Pulmonary artery endothelial cell (primary cell): ENCODE measurements at regions not wholly inside any gene's neighbourhood (a gene's known extent, or its start where the extent isn't known, plus 50 kb on each side); places are given as distances from the start of the nearest gene placed in this dataset.
A peak's percentile ranks its signal among the peaks of the same experiment; 100 is the strongest.
"Not testable (repeated sequence)": the region's sequence is repeated elsewhere in the genome, so short reads cannot be mapped to it uniquely, and the experiment has no call there.

Experiments
- DNase-seq: peaks from one replicate; pipeline ENCODE4 v3.0.0-alpha.2; 2011; ENCODE audit warnings: low read depth, low spot score

DNA sequence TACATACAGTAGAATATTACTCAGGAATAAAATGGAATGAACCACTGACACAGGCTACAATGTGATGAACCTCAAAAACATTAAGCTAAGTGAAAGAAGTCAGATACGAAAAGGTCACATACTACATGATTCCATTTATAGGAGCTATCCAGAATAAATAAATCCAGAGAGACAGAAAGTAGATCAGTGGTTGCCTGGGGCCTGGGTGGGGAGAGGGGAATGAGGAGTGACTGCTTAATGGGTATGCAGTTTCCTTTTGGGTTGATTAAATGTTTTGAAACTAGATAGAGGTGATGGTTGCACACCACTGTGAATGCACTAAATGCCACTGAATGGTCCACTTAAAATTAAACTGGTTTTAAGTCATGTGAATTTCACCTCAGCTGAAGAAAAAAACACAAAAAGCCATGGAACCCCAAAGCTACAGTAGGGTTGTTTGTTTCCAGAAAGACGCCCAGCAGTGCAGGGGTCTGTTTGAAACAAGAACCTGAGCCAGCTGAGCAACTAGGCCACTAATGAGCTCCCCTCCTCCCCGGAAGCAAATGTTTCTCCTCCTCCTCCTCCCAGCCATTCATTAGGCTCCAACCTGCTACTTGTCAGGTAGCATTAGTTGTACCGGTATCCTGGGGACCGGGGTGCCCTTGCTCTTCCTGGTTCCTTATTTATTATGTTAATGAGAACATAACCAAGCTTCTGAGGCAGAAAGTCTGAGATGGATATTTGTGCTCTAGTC lies 168.4 kb downstream of the EVX1 start:
- no peak for DNase-seq

DNA sequence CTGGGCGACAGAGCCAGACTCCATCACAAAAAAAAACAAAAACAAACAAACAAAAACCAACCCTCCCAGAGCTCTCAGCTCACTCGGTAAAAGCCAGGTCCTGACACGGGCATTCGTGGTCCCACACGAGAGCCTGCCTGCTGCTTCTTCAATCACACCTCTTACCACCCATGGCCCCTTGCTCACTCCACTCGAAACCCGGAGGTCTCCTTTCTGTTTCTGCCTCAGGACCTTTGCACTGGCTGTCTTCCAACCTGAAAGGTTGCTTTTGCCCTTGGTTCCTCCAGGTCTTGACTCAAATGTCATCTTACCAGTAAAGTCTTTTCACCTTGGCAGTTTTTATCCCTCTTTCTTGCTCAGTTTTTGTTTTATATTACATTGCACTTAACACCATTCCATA lies 169.6 kb downstream of the EVX1 start:
- DNase-seq = no peak

DNA sequence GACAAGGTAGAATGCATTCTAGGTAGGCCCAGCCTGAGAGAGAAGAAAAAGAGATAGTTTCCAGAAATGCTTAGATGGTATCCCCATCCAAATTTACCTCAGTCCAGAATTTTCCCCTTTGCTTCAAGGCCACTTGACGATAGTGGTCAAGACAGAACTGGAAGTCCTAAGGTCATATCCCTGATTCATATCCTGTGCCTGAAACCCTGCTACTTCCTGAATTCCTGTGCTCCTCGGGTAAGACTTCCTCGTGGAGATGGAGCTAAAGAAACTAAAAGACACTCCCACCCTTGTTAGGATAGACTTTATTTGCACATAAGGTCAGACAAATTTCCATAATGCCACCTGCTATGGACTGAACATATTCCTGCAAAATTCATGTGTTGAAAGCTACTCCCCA lies 175.9 kb downstream of the EVX1 start:
- DNase-seq = no peak

DNA sequence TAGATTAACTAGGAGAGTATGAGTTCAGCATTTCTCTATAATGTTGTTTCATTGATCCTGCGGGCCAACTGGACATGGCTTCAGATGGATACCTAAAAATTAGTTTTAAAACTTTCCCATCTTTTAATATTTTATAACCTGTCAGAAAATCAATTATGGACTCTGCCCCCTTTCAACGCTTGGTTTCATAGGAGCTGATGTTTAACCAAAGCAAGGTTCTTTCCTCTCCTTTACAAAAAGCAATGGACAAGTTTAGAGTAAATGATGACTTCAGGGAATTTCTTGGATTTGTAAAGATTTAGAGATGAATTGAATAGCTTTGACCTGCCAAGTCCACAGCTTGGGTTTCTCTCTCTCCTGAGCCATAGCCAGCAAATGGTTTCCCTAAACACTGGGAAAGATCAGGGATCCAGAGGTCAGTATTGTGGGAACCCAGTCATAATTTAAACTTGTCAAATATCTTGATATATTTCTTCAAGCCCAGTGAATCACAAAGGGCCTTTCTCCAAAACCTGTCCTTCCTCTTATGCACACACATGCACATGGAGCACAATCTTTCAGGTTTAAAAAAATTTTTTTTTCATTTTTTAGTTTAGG lies 177.1 kb downstream of the EVX1 start:
- DNase-seq = no peak

DNA sequence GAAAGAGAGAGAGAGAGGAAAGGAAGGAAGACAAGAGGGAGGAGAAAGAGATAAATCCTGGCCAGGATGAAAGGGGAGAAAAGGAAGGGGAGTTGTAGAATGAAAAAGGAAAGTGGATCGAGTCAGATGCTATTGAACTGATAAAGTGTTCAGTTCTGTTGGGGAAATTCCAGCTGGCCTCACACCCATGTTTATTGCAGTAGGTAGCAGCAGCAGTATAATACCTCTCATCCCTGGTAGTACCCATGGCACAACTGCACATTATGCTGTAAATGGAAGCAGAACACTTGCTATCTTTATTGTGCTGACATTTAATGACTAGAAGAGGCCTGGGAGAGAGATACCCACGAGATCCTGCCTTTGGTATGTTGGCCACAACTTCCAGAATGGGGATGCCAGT lies 178.1 kb downstream of the EVX1 start:
- DNase-seq = no peak

DNA sequence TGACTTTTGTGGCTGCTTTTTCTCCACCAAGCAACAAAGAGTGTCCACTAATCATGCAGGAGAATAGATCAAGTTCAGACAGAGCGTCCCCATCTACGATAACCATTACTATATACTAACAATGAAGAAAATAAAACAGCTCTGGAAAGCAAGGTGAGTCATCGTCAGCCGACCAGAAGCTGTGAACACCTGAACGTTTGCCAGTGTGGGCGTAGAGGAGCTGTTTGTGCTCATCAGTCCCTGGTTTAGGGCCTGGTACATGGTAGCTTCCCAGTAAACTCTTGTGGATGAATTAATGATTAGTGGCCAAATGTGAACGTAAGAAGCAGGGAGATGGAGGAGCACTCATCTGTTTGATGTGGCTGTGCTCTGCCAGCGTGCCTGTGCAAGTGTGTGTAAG lies 180.7 kb downstream of the EVX1 start:
- DNase-seq = no peak

DNA sequence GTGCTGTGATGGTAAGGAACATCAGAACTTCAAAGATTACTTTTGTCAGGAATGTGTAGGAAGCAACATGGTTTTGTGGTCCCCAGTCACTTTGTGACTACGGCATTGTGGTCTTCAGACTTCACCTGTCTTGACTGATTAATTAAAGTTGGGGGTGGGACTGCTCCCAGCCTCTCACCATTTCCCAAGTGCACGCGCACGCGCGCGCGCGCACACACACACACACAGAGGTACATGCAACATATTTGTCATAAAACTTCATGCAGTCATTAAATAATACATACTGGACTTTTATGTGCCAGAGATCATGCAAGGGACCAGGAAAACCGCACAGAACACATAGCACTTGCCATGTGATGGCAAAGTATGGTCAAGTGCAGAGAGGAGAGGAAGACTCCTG lies 181.2 kb downstream of the EVX1 start:
- DNase-seq = no peak

DNA sequence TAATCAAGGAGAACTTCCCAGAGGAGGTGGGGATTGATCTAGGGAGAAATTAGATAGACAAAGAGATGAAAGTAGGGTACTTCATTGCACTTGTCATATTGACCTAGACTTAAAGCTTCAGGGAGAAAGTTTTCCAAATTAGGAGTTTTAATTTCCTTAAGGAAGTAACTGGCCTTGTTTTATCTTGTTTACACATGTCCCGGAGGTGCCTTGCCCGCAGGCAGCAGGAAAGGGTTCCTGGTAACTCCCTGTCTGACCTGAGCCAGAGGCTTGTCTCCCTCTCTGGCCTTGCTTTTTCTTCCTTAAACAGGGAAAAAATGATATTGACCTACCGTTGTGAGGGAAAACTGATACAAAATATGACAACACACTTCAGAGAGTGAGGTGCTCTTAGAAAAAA lies 181.6 kb downstream of the EVX1 start:
- no peak for DNase-seq

DNA sequence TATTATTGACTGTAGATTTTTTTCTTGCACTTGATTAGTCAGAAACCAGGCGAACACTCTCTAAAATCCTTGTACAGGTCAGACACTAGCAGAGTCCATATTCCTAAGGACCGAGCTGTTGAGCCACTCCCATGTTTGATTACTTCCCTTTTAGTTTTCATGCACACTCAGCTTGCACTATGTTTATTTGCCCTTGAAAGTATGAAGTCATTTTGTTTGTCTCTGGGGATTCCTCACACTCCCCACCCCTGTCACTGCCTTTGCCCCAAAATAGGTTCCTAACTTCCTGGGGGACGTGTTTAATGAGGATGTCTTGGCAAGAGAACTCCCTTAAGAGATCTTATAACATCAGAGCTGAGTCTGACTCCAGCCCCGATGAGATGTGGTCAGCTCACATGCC lies 182.1 kb downstream of the EVX1 start:
- DNase-seq = no peak

DNA sequence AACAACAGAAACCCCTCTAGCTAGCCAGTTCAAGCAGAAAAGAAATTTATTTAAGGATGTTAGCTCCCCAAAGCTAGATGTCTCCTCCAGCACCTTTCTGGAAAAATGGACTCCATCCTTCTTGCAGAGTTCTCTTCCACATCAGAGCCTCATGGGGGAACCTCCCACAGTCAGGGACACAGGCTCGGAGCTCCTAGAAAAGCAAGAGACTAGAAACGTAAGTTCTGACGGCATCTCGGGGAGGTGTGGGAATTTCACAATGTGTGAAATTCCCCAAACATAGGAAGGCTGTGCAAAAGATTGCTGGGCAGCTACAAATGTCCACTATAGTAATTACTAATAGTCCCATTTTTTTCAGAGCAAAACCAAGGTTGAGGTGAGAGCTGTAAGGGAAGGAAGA lies 184.8 kb downstream of the EVX1 start:
- DNase-seq = no peak

DNA sequence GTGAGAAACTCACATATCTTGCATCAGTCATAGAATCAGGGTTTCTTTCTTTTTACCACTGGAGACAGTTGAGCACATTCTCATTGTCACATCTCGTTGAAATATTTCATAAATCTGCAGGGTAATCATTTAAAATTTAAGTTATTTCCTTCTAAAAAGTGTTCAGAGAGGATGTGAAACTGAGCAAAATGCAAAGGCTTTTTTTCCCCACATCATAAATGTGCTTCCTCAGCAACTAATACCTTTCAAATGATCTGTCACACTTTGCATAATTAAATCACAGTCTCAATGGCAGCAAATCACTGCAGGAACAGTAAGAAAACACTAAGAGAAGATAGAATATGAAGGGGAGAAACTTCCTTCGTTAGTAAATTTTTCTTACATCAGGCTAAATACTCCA lies 187.5 kb downstream of the EVX1 start:
- no peak for DNase-seq

DNA sequence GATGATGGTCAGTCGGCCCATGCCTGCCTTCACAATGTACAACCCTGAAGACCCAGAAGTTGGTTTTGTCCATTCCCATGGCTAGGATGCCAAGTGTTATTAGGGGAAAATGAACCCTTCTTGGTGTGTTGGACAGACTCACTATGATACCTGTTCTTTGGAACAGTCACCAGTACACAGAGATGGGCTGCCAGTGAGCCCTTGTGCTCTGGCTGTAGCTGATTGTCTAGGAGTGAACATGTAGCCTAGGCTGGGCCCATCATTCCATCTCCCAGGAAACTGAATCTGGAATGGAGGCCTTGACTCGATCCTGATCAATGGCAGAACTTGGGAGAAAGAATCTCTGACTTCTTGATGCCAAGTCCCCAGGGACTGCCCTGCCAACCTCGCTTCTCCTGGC lies 188.9 kb downstream of the EVX1 start:
- no peak for DNase-seq

DNA sequence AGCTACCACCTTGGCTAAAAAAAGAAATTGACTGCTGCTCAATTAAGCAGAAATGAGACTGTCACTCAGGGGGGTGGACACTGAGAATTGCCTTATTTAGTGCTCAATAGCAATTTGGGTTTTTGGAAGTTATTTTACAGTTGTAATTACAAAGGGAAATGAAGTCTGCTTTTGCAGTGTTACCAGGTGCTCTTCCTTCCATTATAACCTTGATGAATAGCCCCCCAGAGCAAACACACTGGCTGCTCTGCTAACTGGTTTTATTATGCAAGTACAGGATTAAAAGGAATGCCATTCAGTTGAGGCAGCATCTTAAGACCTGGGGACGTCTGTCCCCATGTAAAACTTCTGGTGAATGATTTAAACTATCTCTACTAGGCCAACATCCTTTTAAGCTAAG lies 191.0 kb downstream of the EVX1 start:
- no peak for DNase-seq

DNA sequence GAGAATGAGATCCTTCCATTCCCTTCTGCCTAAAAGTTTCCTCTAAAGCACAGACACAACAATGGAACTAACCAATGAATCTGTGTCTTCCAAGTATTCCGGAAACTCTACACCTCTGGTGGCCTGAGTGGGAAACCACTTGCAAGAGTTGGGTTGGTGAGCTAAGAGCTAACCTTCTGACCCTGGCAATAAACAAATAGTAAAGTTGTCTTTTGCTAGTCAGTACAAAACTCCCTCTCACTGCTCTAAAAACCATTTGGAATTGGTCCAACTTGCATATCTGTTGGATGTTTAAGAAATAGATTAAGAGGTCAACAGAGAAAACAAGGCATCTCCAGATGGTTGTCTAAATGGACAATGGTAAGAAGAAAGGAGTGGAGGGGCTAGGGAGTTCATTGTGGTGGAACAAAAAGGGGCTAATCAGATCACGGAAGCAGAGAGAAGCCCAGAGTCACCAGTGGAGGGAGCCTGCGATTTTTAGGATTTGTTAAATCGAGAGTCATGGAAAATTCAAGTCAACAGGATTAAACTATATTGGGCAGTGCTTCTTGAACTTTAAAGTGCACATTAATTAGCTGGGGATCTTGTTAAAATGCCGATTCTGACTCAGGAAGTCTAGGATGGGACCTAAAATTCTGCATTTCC lies 192.3 kb downstream of the EVX1 start:
- DNase-seq = no peak

DNA sequence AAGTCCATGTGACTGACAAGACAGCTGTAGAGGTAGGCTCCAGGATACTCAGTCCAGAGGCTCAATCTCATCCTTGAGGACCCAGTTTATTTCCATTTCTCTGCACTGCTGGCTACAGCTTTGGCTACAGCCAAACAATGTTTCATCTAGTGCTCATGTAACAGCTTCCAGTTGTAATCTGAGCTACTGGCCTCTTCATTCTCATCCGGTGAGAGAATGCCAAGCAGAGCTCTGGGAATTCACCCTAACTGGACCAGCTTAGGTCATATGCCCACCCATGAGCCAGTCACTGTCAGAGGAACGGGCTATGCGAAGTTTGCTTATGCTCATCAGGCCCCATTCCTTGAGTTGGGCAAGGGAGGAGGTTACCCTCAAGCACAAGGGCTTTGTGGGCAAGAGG lies 192.9 kb downstream of the EVX1 start:
- no peak for DNase-seq

DNA sequence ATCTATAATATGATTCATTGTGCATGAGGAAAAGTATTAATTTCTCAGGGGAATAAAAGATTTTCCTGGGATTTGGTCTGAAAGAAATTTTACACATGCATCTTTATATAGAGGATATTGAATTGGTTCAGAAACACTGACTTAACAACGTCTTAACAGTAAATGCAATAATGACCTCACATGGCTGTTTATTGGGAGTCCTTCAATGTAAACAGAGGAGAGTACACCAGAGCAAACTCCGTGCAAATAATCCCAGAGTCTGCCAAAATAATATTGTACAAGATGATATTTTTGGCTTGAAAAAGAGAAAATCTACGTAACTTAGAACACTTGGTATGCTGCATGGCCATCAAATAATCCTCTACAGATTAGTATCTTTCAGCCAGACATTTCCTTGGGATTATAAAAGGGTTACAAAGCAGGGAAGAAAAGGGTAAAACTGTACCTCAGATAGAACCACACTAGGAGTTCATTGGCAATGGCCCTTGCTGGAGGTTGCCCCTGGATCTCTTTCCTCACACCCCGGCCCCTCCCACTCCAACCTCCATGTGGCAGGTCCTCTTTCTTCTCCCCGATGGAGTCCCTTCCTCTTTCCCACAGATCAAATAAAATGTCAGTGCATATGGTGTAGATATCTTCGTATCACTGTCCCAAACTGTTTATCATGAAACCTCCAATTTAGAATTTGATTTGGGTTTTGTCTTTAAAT lies 196.4 kb downstream of the EVX1 start:
- no peak for DNase-seq

DNA sequence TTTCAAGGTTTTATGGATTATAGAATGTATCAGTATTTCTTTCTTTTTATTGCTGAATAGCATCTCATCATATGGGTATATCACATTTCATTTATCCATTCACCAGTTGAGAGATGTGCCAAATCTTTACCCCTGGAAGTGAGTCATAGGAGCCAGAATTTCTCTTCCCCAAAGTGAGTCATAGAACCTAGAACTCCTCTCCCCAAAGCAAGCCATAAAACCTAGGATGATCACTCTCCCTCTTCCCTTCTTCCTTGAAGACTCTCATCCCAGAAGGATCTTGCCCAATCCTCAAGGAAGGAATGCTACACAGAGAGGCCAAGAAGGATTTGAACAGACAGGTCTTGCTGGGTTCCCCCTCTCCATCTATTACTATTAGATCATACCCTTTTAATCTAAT lies 199.9 kb downstream of the EVX1 start:
- DNase-seq = no peak

DNA sequence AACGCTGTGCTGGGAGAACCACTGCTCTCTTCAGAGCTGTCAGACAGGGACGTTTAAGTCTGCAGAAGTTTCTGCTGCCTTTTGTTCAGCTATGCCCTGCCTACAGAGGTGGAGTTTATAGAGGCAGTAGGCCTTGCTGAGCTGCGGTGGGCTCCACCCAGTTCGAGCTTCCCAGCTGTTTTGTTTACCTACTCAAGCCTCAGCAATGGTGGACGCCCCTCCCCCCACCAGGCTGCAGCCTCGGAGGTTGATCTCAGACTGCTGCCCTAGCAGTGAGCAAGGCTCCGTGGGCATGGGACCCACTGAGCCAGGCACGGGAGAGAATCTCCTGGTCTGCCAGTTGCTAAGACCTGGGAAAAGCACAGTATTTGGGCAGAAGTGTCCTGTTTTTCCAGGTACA lies 206.4 kb downstream of the EVX1 start:
- DNase-seq = not testable (repeated sequence)

DNA sequence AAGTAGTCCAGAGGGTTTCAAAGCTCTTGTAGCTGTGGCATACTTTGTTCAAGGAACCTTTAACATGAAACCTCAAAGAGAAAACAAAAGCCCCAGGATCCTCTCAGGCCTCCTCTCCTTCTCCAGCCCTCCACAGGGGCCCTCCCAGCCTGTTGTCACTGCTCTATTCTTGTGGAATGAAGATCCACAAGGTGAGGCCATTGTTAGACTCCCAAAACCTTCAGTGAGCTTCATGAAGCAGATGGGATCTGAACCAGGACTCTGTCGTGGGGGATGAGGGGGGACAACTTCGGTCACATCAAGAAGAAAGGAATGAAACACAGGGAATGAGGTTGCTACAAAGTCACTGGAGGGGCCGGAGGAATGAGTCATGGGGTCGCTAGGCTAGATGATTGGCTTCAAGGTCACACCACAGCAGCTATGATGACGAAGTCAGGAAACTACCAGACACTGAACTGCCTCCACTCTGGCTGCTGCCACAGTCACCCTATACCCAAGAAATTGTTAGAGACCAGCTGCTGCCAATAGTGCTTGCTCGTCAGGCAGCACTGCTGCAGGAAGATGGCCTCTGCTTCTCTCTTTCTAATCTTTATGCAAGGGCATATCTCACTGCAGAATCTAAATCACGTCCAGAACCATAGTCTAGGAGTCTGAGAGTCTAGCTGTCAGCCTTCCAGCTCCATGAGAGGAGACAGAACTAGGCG lies 208.8 kb downstream of the HIBADH start:
- DNase-seq = peak; percentile 20

DNA sequence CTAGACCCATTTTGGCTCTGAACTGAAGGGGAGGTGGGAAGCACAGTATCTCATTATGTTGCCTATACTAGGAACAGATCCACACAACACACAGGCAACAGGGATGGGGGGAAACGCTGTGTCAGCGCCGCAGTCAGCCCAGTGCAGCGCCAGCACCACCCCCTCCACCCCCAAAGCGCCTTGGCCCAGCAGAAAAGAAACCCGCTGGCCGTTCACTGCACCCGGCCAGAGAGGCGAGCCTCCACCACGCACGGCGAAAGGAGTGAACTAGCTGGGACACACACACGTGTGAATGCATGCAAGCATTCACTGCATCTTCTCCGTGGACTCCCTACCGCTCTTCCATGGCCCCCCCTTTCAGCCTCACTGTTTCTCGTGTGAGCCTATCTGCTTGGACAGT lies 205.6 kb downstream of the HIBADH start:
- DNase-seq = not testable (repeated sequence)

DNA sequence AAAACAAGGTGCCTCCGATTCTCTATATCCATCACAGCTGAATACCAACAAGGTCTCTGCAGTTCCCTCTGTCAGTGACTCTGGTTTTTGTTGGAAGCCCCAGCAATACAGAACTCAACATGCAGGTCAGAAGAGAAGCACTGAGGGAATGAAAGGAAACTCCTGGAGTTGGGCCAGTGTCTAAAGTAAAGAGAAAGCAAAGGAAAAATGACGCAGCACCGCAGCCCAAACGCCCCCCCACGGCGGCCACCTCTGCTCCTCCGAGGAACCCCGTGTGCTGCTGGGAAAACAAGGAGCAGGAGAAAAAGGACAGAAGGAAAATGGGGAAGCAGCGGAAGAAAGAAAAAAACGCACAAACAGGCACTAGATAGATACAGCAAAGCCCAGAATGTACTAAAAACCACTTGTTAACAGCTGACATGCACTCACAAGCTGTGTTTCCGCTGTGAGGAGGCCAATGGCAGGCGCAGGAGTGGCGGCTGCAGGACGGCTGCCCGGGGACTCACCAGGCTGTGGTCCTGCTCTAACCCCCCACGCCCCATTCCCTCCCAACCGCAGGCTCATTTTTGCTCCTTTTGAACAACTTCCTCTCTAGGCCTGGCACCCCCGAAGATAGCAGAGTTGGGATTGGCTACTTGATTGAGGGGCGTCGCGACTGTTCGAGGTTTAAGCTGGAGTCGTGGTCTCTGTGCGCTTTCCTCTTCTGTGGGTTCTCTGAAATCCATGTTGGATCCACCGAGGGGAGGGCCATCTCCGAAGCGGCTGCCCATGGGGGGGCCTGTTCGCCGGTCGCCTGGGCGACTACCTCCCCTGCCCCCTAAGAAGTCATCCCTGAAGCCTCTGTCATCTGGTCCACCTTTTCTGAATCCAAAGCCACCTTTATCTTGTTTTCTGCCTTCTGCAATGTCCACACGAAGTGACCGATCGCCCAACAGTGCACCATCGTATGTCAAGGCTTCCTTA lies 204.8 kb downstream of the HIBADH start:
- not testable (repeated sequence) for DNase-seq
